Endothelial cell of umbilical vein (primary cell): ENCODE measurements at regions not wholly inside any gene's neighbourhood (a gene's known extent, or its start where the extent isn't known, plus 50 kb on each side); places are given as distances from the start of the nearest gene placed in this dataset.

Source experiments
- BruUV-seq: library from RNA; stranded (reverse); fragments of 400-500 nt; replicated peaks from 2 replicates; lab custom pipeline; 2021; lab: Mats Ljungman, UMichigan
- CTCF ChIA-PET: fragments of 300-600, 350-600 bp; sonication (Branson Sonifier 250); formaldehyde crosslinking; loops from one replicate; lab custom pipeline; 2021; ENCODE audit warnings: antibody characterized with exemption, inconsistent platforms; lab: Charles Lee
- POLR2A ChIA-PET: fragments of 300-600, 350-600 bp; sonication (Branson Sonifier 250); formaldehyde crosslinking; loops from one replicate; lab custom pipeline; 2021; ENCODE audit warnings: antibody characterized with exemption, inconsistent platforms; lab: Charles Lee
- DNase-seq: peaks from one replicate; pipeline ENCODE4 v3.0.0-alpha.2; 2011; ENCODE audit warnings: low read depth, low spot score
- FAIRE-seq: peaks from 2 replicates; lab custom pipeline; 2011; peaks lifted over from hg19 to GRCh38; lab: Jason Lieb, UNC
- H2AFZ ChIP-seq: 2 replicates; pipeline ENCODE4 v1.6.0; 2012; ENCODE audit warnings: low read depth, low read length, control low read depth, inconsistent platforms
- H3K27ac ChIP-seq: 2 replicates; pipeline ENCODE4 v1.5.1; 2011; ENCODE audit warnings: low read depth, mild to moderate bottlenecking, control low read depth, low read length, moderate library complexity; ENCODE audit not compliant: insufficient read depth
- H3K27me3 ChIP-seq, 2 experiments: 2 replicates each; pipeline versions ENCODE4 v1.6.0 to v1.6.1; 2011; ENCODE audit warnings: low read length in 2 of 2, mixed read lengths in 1 of 2; ENCODE audit not compliant: control insufficient read depth in 2 of 2, insufficient read depth in 2 of 2
- H3K36me3 ChIP-seq, 2 experiments: 2 replicates in 1 of 2; 3 replicates in 1 of 2; pipeline ENCODE4 v1.5.1; 2011; ENCODE audit warnings: low read length in 2 of 2, mild to moderate bottlenecking in 1 of 2, moderate library complexity in 1 of 2; ENCODE audit not compliant: control insufficient read depth in 2 of 2, insufficient read depth in 2 of 2; ENCODE audit errors: extremely low read depth in 1 of 2
- H3K4me1 ChIP-seq: 3 replicates; pipeline ENCODE4 v1.5.1; 2011; ENCODE audit warnings: mild to moderate bottlenecking, low read length; ENCODE audit not compliant: control insufficient read depth, insufficient read depth; ENCODE audit errors: extremely low read depth
- H3K4me2 ChIP-seq: 2 replicates; pipeline ENCODE4 v1.6.1; 2011; ENCODE audit warnings: low read length, control low read depth, mixed read lengths; ENCODE audit not compliant: insufficient read depth
- H3K4me3 ChIP-seq, 3 experiments: fragments of 200-600 bp in 1 of 3; sonication (generic), shearing (Covaris generic) in 1 of 3; replicated peaks in 1 of 3; 2 replicates each; pipeline ENCODE4 v1.5.1; 2011 to 2016; ENCODE audit warnings: control low read depth in 3 of 3, low read length in 3 of 3, mild to moderate bottlenecking in 2 of 3, inconsistent platforms in 1 of 3, low read depth in 1 of 3, moderate library complexity in 1 of 3; ENCODE audit not compliant: insufficient read depth in 1 of 3
- H3K79me2 ChIP-seq: 2 replicates; pipeline ENCODE4 v1.6.0; 2012; ENCODE audit warnings: low read length, inconsistent platforms; ENCODE audit not compliant: control insufficient read depth, insufficient read depth
- H3K9ac ChIP-seq: replicated peaks from 2 replicates; pipeline ENCODE3; 2011; ENCODE audit warnings: low read length, control low read depth; ENCODE audit not compliant: insufficient read depth; ENCODE audit errors: extremely low read depth
- H3K9me1 ChIP-seq: replicated peaks from 3 replicates; pipeline ENCODE4 v1.6.0; 2011; ENCODE audit warnings: mild to moderate bottlenecking, low read length; ENCODE audit not compliant: control insufficient read depth, insufficient read depth; ENCODE audit errors: extremely low read depth
- H3K9me3 ChIP-seq: replicated peaks from 2 replicates; pipeline ENCODE4 v1.5.1; 2012; ENCODE audit warnings: low read length, inconsistent platforms; ENCODE audit not compliant: control insufficient read depth, insufficient read depth
- H4K20me1 ChIP-seq: replicated peaks from 2 replicates; pipeline ENCODE3; 2011; ENCODE audit warnings: mild to moderate bottlenecking, low read length; ENCODE audit not compliant: control insufficient read depth, insufficient read depth; ENCODE audit errors: extremely low read depth
- EZH2 ChIP-seq: IDR thresholded peaks from 2 replicates; pipeline ENCODE4 v1.6.1; 2012; ENCODE audit warnings: borderline replicate concordance, low read depth, mild to moderate bottlenecking, moderate library complexity, low read length, inconsistent platforms; ENCODE audit not compliant: severe bottlenecking
- FOS ChIP-seq: IDR thresholded peaks from 2 replicates; pipeline ENCODE4 v1.6.1; 2011; ENCODE audit warnings: mild to moderate bottlenecking, low read length, moderate library complexity, borderline replicate concordance; ENCODE audit not compliant: insufficient read depth
- GATA2 ChIP-seq: IDR thresholded peaks from 2 replicates; pipeline ENCODE4 v1.7.0; 2011; ENCODE audit warnings: low read depth, mild to moderate bottlenecking, moderate library complexity, mixed read lengths, low read length; ENCODE audit not compliant: insufficient read length, insufficient read depth
- JUN ChIP-seq: IDR thresholded peaks from 2 replicates; pipeline ENCODE4 v1.6.1; 2011; ENCODE audit warnings: borderline replicate concordance, low read depth; ENCODE audit not compliant: insufficient read length, insufficient read depth
- MYC ChIP-seq: IDR thresholded peaks from one replicate; pipeline ENCODE4 v1.6.1; 2011; ENCODE audit warnings: mild to moderate bottlenecking, low read depth, low read length
- POLR2A ChIP-seq: IDR thresholded peaks from 2 replicates; pipeline ENCODE4 v1.6.1; 2012; ENCODE audit warnings: low read depth, mild to moderate bottlenecking, control low read depth, low read length
- POLR2AphosphoS5 ChIP-seq: IDR thresholded peaks from 2 replicates; pipeline ENCODE4 v1.6.1; 2012; ENCODE audit warnings: low read depth, mild to moderate bottlenecking, control low read depth, low read length, moderate library complexity; ENCODE audit not compliant: insufficient read depth
- dilution Hi-C: fragments of 300-500 bp; cut with MboI; formaldehyde crosslinking; loops from one replicate; pipeline ENCODE4 v1.15.0; 2019; ENCODE audit warnings: low sequenced_read_pairs; ENCODE audit not compliant: extremely low pct_ligation_motif_present
- intact Hi-C: fragments of 100-400 bp; cut with micrococcal nuclease; formaldehyde crosslinking; loops from one replicate; pipeline ENCODE4 v1.10.0; 2022
- TF ChIP-seq, protein P1 (sequence below), 2 donors: IDR thresholded peaks; 1 replicate in 1 of 2; 2 replicates in 1 of 2; pipeline ENCODE4 v1.5.1; 2011; ENCODE audit warnings: low read length in 2 of 2, mild to moderate bottlenecking in 2 of 2, moderate library complexity in 2 of 2, control low read depth in 1 of 2, inconsistent platforms in 1 of 2, low read depth in 1 of 2; ENCODE audit not compliant: insufficient read depth in 1 of 2; ENCODE audit errors: extremely low read depth in 1 of 2
- TF ChIP-seq, protein P2 (sequence below): IDR thresholded peaks from 2 replicates; pipeline ENCODE4 v1.6.1; 2011; ENCODE audit not compliant: insufficient read depth, insufficient read length

GRCh38 chr13:103730407-103730806 is 664.2 kb upstream of the SLC10A2 start:
- no peaks in the 10 kb centered on the region for H3K36me3 ChIP-seq
- H3K9me1 ChIP-seq, result no peaks in the 10 kb centered on the region
- H4K20me1 ChIP-seq, result no peaks in the 10 kb centered on the region
- POLR2A ChIA-PET, result no interaction called here
- H3K79me2 ChIP-seq, result no peaks in the 10 kb centered on the region
- CTCF ChIA-PET, result no interaction called here
- no peak for DNase-seq
- H3K9ac ChIP-seq, result no peak overlapping the region
- H3K4me2 ChIP-seq, result no peak overlapping the region
- H3K27me3 ChIP-seq, result no peaks in the 10 kb centered on the region
- dilution Hi-C loops, result no loop called here
- no peak for FAIRE-seq
- TF ChIP-seq EZH2 (no peak), MYC (no peak), POLR2AphosphoS5 (no peak), GATA2 (no peak), JUN (no peak), POLR2A (no peak), FOS (no peak)
- TF ChIP-seq, protein P1, sequence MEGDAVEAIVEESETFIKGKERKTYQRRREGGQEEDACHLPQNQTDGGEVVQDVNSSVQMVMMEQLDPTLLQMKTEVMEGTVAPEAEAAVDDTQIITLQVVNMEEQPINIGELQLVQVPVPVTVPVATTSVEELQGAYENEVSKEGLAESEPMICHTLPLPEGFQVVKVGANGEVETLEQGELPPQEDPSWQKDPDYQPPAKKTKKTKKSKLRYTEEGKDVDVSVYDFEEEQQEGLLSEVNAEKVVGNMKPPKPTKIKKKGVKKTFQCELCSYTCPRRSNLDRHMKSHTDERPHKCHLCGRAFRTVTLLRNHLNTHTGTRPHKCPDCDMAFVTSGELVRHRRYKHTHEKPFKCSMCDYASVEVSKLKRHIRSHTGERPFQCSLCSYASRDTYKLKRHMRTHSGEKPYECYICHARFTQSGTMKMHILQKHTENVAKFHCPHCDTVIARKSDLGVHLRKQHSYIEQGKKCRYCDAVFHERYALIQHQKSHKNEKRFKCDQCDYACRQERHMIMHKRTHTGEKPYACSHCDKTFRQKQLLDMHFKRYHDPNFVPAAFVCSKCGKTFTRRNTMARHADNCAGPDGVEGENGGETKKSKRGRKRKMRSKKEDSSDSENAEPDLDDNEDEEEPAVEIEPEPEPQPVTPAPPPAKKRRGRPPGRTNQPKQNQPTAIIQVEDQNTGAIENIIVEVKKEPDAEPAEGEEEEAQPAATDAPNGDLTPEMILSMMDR (IDR thresholded peaks at IDR 0.05; ENCODE audit: extremely low read depth in 1 of 2, insufficient read depth in 1 of 2, low read depth in 1 of 2, low read length in 2 of 2), result no peak
- TF ChIP-seq, protein P2, sequence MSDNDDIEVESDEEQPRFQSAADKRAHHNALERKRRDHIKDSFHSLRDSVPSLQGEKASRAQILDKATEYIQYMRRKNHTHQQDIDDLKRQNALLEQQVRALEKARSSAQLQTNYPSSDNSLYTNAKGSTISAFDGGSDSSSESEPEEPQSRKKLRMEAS, result no peak
- H3K9me3 ChIP-seq, result no peaks in the 10 kb centered on the region
- no peak overlapping the region for H3K27ac ChIP-seq
- H3K4me3 ChIP-seq, result no peak overlapping the region
- no peaks in the 10 kb centered on the region for H3K4me1 ChIP-seq
- intact Hi-C loops, result no loop called here
- no peak overlapping the region for H2AFZ ChIP-seq
- BruUV-seq, result no TSS peak
